GM18508 (cell line): ENCODE measurements at regions not wholly inside any gene's neighbourhood (a gene's known extent, or its start where the extent isn't known, plus 50 kb on each side); places are given as distances from the start of the nearest gene placed in this dataset.
"Not testable (repeated sequence)": the region's sequence is repeated elsewhere in the genome, so short reads cannot be mapped to it uniquely, and the experiment has no call there.

ENCODE experiments used
- ATAC-seq: cut with Tn5 transposase; IDR thresholded peaks from one replicate; pipeline ENCODE4 v1.9.1; 2021; ENCODE audit warnings: moderate number of reproducible peaks; ENCODE audit not compliant: insufficient read depth, unreplicated experiment

GRCh38 chr14:43492359-43492758, 1014.7 kb downstream of the FSCB start:
- ATAC-seq = not testable (repeated sequence)

- no peak for ATAC-seq
These were observed 1023.7 kb downstream of the FSCB start for GRCh38 chr14:43483415-43483814.

- no peak for ATAC-seq
These were observed 1025.2 kb downstream of the FSCB start for GRCh38 chr14:43481864-43482263.

- no peak for ATAC-seq
These were observed 1026.1 kb downstream of the FSCB start for GRCh38 chr14:43480976-43481375.

- ATAC-seq = no peak
These were observed 1027.4 kb downstream of the FSCB start for GRCh38 chr14:43479596-43480195.

GRCh38 chr14:43476822-43477221, 1030.3 kb downstream of the FSCB start:
- ATAC-seq = no peak

- no peak for ATAC-seq
These were observed 1031.3 kb downstream of the FSCB start for GRCh38 chr14:43475757-43476156.

- no peak for ATAC-seq
These were observed 1035.5 kb downstream of the FSCB start for GRCh38 chr14:43471595-43471994.

GRCh38 chr14:43464968-43465367, 1042.1 kb downstream of the FSCB start:
- no peak for ATAC-seq

- ATAC-seq = no peak
These were observed 1057.8 kb downstream of the FSCB start for GRCh38 chr14:43449291-43449690.

- ATAC-seq = no peak
These were observed 1069.0 kb downstream of the FSCB start for GRCh38 chr14:43438056-43438455.

GRCh38 chr14:43418324-43418723, 1088.8 kb downstream of the FSCB start:
- ATAC-seq = no peak

- ATAC-seq = no peak
These were observed 1094.0 kb downstream of the FSCB start for GRCh38 chr14:43413084-43413483.

- ATAC-seq = no peak
These were observed 1095.2 kb downstream of the FSCB start for GRCh38 chr14:43411841-43412240.

- no peak for ATAC-seq
These were observed 1096.5 kb downstream of the FSCB start for GRCh38 chr14:43410631-43411030.

GRCh38 chr14:43408472-43408871, 1098.6 kb downstream of the FSCB start:
- no peak for ATAC-seq

- no peak for ATAC-seq
These were observed 1099.4 kb downstream of the FSCB start for GRCh38 chr14:43407706-43408105.

- no peak for ATAC-seq
These were observed 1100.2 kb downstream of the FSCB start for GRCh38 chr14:43406931-43407330.

GRCh38 chr14:43399289-43399688, 1107.8 kb downstream of the FSCB start:
- ATAC-seq = no peak

GRCh38 chr14:43370565-43370896, 1136.6 kb downstream of the FSCB start:
- ATAC-seq = not testable (repeated sequence)

GRCh38 chr14:43369710-43370564, 1137.1 kb downstream of the FSCB start:
- ATAC-seq = no peak

- no peak for ATAC-seq
These were observed 1144.5 kb downstream of the FSCB start for GRCh38 chr14:43362586-43362985.
